C1 segment of cervical spinal cord (tissue), 14 donors: ENCODE measurements at regions not wholly inside any gene's neighbourhood (a gene's known extent, or its start where the extent isn't known, plus 50 kb on each side); places are given as distances from the start of the nearest gene placed in this dataset.

Source experiments
- DNase-seq, 14 donors: peaks; one replicate each; lab custom pipeline; 2025; lab: John Stamatoyannopoulos, UW

GRCh38 chr5:120738568-120738967, 274.5 kb downstream of the PRR16 start:
- no peak for DNase-seq

DNA sequence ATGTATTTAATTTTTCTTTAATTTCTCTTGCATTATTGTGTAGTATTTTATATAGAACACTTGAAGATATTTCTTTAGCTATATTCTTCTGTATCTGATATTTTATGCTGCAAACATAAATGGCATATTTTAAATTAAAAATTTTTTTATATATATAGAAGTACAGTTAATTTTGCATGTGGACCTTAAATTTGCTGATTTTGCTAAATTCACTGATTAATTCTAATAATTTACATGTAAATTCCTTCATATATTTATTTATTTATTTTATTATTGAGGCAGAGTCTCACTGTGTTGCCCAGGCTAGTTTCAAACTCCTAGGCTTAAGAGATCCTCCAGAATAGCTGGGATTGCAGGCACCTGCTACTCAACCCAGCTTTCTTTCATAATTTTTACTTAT, 276.9 kb downstream of the PRR16 start:
- no peak for DNase-seq

- DNase-seq: no peak
Observed at GRCh38 chr5:120748474-120748873, 284.4 kb downstream of the PRR16 start.

DNA sequence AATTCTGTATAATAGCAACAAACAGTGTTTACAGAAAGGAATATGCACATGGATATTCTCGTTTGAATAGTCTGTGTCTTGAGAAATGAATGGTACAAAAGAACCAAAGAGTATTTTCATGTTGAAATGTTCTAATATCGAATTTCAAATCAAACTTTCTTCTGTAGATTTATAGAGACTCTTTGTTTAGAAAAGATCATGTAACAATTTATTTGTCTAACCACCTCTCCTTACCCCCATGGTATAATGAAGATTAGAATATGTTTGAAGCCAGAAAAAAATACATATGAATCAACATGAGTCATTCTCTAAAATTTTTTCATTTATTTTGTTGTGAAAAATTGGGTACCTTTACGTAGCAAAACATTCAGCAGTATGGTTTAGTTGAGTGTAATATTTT, 285.6 kb downstream of the PRR16 start:
- no peak for DNase-seq

DNA sequence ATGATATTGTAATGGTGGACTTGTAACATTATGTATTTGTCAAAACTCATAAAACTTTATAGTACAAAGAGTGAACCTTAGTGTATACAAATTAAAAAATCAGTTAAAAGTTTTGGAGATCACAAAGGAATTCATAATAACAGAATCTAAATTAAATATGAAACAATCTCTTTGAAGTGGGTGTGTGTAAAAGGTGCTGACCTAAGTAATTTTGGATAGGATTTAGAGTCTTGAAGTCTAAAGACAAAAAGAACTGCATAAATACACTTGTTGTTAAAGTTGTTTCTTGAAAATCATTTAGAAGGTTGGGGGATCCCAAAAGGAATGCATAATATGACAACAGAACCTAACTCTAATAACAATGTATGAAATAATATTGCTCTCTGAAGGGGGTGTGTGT, 295.5 kb downstream of the PRR16 start:
- no peak for DNase-seq

DNA sequence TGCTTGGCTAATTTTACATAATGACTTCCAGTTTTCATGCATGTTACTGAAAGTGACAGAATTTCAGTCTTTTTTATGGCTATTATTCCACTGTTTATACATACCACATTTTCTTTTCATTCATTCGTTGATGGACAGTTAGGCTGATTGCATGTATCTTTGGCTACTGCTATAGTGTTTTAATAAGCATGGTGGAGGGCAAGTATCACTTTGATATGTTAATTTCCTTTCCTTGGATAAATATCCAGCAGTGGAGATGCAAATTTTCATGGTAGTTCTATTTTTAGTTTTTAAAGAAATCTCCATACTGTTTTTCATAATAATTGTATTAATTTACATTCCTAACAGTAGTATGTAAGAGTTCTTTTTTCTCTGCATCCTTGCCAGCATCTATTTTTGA, 297.9 kb downstream of the PRR16 start:
- no peak for DNase-seq

DNA sequence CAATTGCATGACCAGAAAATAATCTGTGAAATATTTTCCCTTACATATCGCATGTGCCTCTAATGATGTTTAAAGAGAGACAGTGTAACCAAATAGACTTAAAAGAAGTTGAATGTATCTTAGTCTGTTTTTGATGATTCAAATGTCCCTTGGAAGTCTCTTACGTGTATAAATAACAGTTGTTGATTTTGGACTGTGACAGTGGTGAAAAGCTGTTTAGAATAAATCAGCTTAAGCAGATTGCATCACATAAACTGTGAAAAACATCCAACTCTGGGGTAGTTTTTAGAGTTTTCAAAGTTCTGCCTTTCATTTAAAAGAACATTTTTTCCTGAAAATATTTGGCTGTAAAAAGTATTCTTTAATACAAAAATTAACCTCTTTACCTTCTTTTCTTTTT, 301.1 kb downstream of the PRR16 start:
- DNase-seq: no peak

DNA sequence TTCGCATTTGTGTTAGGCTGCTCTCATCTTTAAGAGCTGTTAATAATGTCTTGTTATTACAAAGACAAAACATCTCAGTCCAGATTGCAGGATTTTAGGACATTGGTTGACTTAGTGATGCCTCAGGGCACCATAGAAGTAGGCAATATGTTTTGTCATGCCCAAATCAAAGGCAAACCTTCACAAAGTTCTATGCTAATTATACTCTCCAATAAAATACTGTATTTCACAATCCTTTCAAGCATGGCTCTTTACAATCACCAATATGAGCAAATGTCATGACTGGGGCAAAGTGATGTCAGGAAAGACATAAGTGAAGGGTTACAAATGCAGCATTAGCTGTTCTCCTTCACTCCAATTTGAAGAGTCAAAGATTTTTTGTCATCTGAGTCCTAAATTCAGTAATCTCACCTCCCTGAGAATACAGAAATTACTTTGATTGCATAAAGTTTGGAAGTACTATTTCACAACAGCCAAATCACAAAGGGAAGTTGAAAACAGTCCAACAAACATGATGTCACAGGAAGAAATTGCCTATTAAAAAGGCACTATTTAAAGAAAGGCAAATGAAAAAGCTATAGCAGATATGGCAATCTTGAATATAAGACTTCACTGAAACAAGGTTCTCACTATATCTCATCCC, 303.2 kb downstream of the PRR16 start:
- no peak for DNase-seq

DNA sequence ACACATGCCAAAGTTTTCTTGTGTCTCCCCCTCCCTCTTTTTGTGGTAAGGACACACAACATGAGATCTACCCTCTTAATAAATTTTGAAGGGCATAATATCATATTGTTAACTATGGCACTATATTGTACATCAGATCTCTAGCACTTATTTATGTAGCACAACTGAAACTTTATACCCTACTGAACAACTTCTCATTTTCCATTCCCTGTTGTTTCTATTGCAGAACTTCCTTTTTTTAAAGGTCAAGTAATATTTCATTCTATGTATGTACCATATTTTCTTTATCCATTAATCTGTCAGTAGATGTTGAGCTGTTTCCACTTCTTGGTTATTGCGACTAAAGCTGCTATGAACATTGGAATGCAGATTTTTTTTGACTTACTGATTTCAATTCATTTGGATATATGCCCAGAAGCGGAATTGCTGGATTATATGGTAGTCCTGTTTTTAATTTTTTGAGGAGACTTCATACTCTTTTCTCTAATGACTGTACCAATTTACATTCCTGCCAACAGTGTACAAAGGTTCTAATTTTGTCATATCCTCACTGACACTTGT, 305.3 kb downstream of the PRR16 start:
- DNase-seq: no peak

- no peak for DNase-seq
Observed at GRCh38 chr5:120771202-120771601, 307.1 kb downstream of the PRR16 start.

DNA sequence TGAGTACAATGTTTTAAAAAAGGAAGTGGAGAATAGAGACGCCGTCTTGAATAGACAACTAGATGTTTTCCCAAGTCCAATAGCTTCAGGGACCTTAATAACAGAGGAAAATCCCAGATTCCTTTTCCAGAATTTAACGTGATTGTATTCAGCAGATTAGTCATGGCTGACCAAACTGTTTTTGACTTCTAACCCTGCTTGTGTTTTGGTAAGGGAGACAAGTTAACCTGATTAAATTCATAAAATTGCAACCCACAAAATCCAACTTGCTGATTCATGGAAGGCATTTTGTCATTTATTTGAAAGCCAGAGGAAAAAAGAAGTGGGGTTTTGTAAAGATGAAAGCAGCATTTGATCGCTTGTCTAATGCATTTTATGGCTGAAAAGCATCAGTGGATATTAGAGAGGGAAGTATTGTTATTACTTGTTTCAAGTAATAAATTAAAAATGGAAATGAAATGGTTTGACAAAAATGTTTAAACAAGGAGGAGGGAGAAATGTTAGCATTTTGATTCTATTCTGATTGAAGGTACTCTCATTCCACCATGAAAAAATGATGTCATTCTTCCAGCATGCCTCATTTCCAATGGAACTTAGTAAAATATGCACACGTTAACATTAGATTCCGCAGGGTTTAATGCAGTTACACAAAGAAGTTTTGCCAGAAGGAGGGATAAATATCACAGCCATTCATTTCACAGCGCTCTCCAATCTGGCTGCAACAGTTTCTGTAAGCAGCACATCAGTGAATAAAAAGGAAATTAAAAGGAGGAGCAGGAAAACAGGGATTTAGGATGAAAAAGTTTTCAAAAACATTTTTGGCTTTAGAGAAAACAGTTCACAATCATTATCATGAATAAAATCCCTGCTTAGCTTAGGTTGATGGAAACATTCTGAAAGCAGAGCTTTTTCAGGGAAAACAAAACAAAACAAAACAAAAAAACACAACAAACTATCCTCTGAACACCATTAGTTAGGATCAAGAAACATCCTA, 314.7 kb downstream of the PRR16 start:
- no peak for DNase-seq

- peak in 1 of 14 donors; percentile 6 for DNase-seq
Observed at GRCh38 chr5:120779674-120780073, 315.6 kb downstream of the PRR16 start.

- DNase-seq: no peak
Observed at GRCh38 chr5:120788481-120788880, 324.4 kb downstream of the PRR16 start.

DNA sequence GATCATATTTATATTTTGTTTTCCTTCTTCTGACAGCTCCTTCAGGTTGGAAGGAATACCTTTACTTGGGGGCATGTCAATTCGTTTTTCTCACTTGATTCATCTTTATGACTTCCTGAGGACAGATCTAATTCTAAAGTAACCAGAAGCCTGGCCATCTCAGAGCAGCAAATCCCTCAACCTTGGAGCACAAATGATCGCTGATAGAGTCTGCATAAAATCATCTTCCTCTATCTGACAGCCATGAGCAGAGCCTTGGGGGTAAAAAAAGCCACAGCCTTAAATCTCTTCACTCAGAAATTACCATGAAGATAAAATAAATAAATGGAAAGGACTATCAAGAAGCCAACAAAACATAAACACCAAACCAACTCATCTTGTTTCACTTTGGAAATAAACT, 325.8 kb downstream of the PRR16 start:
- DNase-seq: no peak

DNA sequence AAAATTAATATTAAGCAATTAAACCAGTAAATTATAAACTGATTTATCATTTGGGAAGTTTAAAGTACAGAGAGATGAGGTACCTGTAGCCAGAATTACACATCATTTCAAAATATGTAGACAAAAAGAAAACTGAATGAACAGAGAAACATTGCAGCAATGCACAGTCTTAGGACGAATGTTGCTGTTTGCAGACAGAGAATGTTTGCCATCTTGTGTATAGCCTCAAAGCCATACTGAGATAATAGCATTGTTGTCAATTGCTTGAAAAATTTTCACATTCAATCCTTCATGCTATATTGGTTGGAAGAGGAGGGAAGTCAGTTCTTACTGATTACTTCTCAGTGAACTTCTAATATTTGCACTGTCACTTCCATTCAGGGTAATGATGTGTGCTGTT, 326.2 kb downstream of the PRR16 start:
- DNase-seq: peak in 1 of 14 donors; percentile 5

DNA sequence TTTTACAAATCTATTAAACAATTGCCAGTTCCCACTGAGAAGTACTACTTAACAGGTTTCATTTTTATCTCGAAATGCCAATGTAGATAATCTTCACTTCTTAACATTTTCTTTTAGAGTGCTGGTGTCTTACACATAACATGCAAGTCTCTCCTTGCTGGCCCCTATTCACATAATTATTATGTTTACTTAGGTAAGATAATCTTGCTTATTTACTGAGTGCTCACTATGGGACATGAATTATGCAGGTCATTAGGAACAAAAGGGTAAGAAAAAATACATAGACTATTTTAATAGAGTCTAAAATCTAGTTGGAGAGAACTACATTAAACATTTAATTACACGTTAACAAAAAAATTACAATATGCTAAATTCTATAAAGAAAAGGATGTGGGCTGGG, 328.4 kb downstream of the PRR16 start:
- DNase-seq: no peak

- no peak for DNase-seq
Observed at GRCh38 chr5:120794121-120794520, 330.0 kb downstream of the PRR16 start.

GRCh38 chr5:120803282-120803681, 339.2 kb downstream of the PRR16 start:
- peak in 1 of 14 donors; percentile 6 for DNase-seq

GRCh38 chr5:120805131-120805530, 341.0 kb downstream of the PRR16 start:
- DNase-seq: no peak

DNA sequence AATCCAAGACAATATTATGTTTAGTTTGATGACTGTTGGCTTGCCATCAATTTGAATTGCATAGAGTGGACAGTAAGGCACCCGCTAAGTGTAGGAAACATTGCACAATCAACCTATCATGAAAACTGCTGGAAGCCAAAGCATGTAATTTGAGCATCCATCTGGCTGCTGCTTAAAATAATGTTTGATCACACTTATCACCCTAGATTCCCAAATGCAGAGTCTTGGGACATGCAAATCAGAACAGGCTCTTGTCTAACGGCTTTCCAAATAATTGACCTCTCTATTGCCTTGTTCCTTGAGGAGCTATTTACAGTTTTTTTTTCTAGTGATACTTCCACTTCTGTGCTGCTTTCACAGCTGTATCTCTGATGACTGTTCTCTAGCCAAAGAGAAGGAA, 342.1 kb downstream of the PRR16 start:
- DNase-seq: no peak

- DNase-seq: no peak
Observed at GRCh38 chr5:120808135-120808534, 344.0 kb downstream of the PRR16 start.

- no peak for DNase-seq
Observed at GRCh38 chr5:120808606-120809005, 344.5 kb downstream of the PRR16 start.

DNA sequence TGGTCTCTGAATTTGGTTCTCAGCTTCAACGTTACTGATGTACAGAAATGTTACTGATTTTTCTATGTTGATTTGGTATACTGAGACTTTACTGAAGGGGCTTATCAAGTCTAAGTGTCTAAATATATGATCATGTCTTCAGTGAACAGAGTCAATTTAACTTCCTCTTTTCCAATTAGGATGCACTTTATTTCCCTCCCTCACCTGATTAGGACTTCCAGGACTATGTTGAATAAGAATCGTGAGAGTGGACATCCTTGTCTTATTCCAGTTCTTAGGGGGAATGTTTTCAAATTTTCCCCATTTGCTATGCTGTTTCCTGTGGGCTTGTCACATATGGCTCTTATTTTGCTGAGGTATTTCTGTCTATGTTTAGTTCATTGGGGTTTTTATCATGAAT, 349.5 kb downstream of the PRR16 start:
- DNase-seq: no peak
